A673 (cell line): ENCODE measurements at regions not wholly inside any gene's neighbourhood (a gene's known extent, or its start where the extent isn't known, plus 50 kb on each side); places are given as distances from the start of the nearest gene placed in this dataset.

Experiments
- CTCF ChIP-seq: fragments of 300-800, 200-600 bp; sonication (generic); conservative IDR thresholded peaks from 2 replicates; pipeline ENCODE4 v1.5.1; 2017; ENCODE audit warnings: low read depth, mild to moderate bottlenecking, antibody characterized with exemption, low read length, moderate library complexity, mixed read lengths
- EZH2 ChIP-seq: fragments of 200-600 bp; sonication (generic); IDR thresholded peaks from 2 replicates; pipeline ENCODE4 v1.6.1; 2017; ENCODE audit warnings: borderline replicate concordance, low read depth, mild to moderate bottlenecking, mixed read lengths, antibody characterized with exemption, low read length; ENCODE audit not compliant: poor library complexity, severe bottlenecking

- TF ChIP-seq EZH2, result no peak
- no peak for TF ChIP-seq CTCF
Observed at GRCh38 chr18:34314847-34315246, 90.1 kb upstream of the NOL4 start.
